ENCODE measurements at regions not wholly inside any gene's neighbourhood (a gene's known extent, or its start where the extent isn't known, plus 50 kb on each side); places are given as distances from the start of the nearest gene placed in this dataset.

GRCh38 chr7:153188161-153188560 lies 428.6 kb downstream of the ACTR3B start (continued):
- TF ChIP-seq EP300 (conservative IDR thresholded peaks at IDR 0.05; ENCODE audit: poor library complexity, severe bottlenecking) = no peak
- no peak for TF ChIP-seq SMC3 (conservative IDR thresholded peaks at IDR 0.05; ENCODE audit: poor library complexity)
- TF ChIP-seq POLR2AphosphoS5 (IDR thresholded peaks at IDR 0.05) = no peak

GRCh38 chr7:153188630-153189029 lies 429.1 kb downstream of the ACTR3B start:
- no peaks in the 10 kb centered on the region for H3K79me2 ChIP-seq (replicated peaks; ENCODE audit: insufficient read depth, low read length)
- H3F3A ChIP-seq (ENCODE audit: insufficient read depth, low read length, poor library complexity, severe bottlenecking) = no peaks in the 10 kb centered on the region
- no peak overlapping the region for H3K4me3 ChIP-seq (ENCODE audit: low read length)
- H2AFZ ChIP-seq (ENCODE audit: low read depth, low read length) = no peak overlapping the region
- no peaks in the 10 kb centered on the region for H3K36me3 ChIP-seq (ENCODE audit: insufficient read depth, low read length)
- TF ChIP-seq MXI1 (conservative IDR thresholded peaks at IDR 0.05; ENCODE audit: poor library complexity, severe bottlenecking) (no peak), EZH2 (IDR thresholded peaks at IDR 0.05; ENCODE audit: borderline replicate concordance, insufficient read depth, low read length, poor library complexity, severe bottlenecking) (no peak), REST (IDR thresholded peaks at IDR 0.05; ENCODE audit: borderline replicate concordance) (no peak), TAF1 (IDR thresholded peaks at IDR 0.05; ENCODE audit: low read depth) (no peak), EP300 (conservative IDR thresholded peaks at IDR 0.05; ENCODE audit: poor library complexity, severe bottlenecking) (no peak), CTCF (IDR thresholded peaks at IDR 0.05; ENCODE audit: poor library complexity, severe bottlenecking) (no peak), SMC3 (conservative IDR thresholded peaks at IDR 0.05; ENCODE audit: poor library complexity) (no peak), RAD21 (conservative IDR thresholded peaks at IDR 0.05) (no peak), POLR2AphosphoS5 (IDR thresholded peaks at IDR 0.05) (no peak)
- H3K4me2 ChIP-seq (ENCODE audit: low read length) = no peak overlapping the region
- H3K27me3 ChIP-seq (ENCODE audit: insufficient read depth, low read depth, low read length) = no peaks in the 10 kb centered on the region
- no peak overlapping the region for H3K9ac ChIP-seq (ENCODE audit: low read length)
- H3K9me2 ChIP-seq (ENCODE audit: insufficient read depth, low read length) = no peaks in the 10 kb centered on the region
- no peaks in the 10 kb centered on the region for H3K9me3 ChIP-seq (ENCODE audit: low read length)
- no peaks in the 10 kb centered on the region for H4K20me1 ChIP-seq (ENCODE audit: insufficient read depth)
- H3K27ac ChIP-seq (ENCODE audit: low read length) = no peak overlapping the region

GRCh38 chr7:153190452-153190851 lies 430.9 kb downstream of the ACTR3B start:
- Histone ChIP-seq H4K20me1 (ENCODE audit: insufficient read depth) (no peaks in the 10 kb centered on the region), H3K4me3 (ENCODE audit: low read length) (no peak overlapping the region), H2AFZ (ENCODE audit: low read depth, low read length) (no peak overlapping the region), H3K27me3 (ENCODE audit: insufficient read depth, low read depth, low read length) (no peaks in the 10 kb centered on the region), H3F3A (ENCODE audit: insufficient read depth, low read length, poor library complexity, severe bottlenecking) (no peaks in the 10 kb centered on the region), H3K9me2 (ENCODE audit: insufficient read depth, low read length) (no peaks in the 10 kb centered on the region), H3K9me3 (ENCODE audit: low read length) (no peaks in the 10 kb centered on the region), H3K27ac (ENCODE audit: low read length) (no peak overlapping the region), H3K9ac (ENCODE audit: low read length) (no peak overlapping the region), H3K36me3 (ENCODE audit: insufficient read depth, low read length) (no peaks in the 10 kb centered on the region), H3K4me2 (ENCODE audit: low read length) (no peak overlapping the region), H3K79me2 (replicated peaks; ENCODE audit: insufficient read depth, low read length) (no peaks in the 10 kb centered on the region)
- no peak for TF ChIP-seq REST (IDR thresholded peaks at IDR 0.05; ENCODE audit: borderline replicate concordance)
- no peak for TF ChIP-seq SMC3 (conservative IDR thresholded peaks at IDR 0.05; ENCODE audit: poor library complexity)
- no peak for TF ChIP-seq TAF1 (IDR thresholded peaks at IDR 0.05; ENCODE audit: low read depth)
- TF ChIP-seq EP300 (conservative IDR thresholded peaks at IDR 0.05; ENCODE audit: poor library complexity, severe bottlenecking) = no peak
- TF ChIP-seq RAD21 (conservative IDR thresholded peaks at IDR 0.05) = no peak
- no peak for TF ChIP-seq EZH2 (IDR thresholded peaks at IDR 0.05; ENCODE audit: borderline replicate concordance, insufficient read depth, low read length, poor library complexity, severe bottlenecking)
- no peak for TF ChIP-seq POLR2AphosphoS5 (IDR thresholded peaks at IDR 0.05)
- TF ChIP-seq CTCF (IDR thresholded peaks at IDR 0.05; ENCODE audit: poor library complexity, severe bottlenecking) = no peak
- TF ChIP-seq MXI1 (conservative IDR thresholded peaks at IDR 0.05; ENCODE audit: poor library complexity, severe bottlenecking) = no peak
